ENCODE measurements at regions not wholly inside any gene's neighbourhood (a gene's known extent, or its start where the extent isn't known, plus 50 kb on each side); places are given as distances from the start of the nearest gene placed in this dataset.
"Not testable (repeated sequence)": the region's sequence is repeated elsewhere in the genome, so short reads cannot be mapped to it uniquely, and the experiment has no call there.

- not testable (repeated sequence) for H3K27me3 ChIP-seq (ENCODE audit: insufficient read depth, low read length); H3K36me3 ChIP-seq (ENCODE audit: insufficient read depth, low read depth, low read length); H3K4me3 ChIP-seq (ENCODE audit: low read length); H3K9ac ChIP-seq (ENCODE audit: low read depth, low read length); H3K4me1 ChIP-seq (ENCODE audit: insufficient read depth, low read length); H3K27ac ChIP-seq (ENCODE audit: low read length); H3K9me3 ChIP-seq (ENCODE audit: insufficient read depth, low read depth, low read length)
Observed at GRCh38 chr21:5133824-5134223, 5387.6 kb upstream of the TPTE start.

DNA sequence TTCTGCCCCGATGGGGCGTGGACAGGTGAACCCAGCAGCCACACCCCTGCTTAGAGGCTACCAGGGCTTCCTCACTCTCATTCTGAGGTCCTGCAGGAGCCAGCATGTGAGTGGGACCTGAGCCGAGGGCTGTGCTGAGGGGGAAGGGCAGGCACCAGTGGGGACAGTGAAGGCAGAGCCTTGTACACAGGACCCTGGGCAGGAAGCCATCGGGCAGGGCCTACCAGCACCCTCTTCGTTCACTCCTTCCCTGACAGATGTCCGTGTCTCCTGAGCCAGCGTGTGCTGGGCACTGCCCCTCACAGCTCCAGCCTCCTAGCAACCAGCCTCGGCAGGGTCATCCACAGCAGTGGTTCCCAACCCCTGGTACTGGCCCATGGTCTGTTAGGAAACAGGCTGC lies 5385.0 kb upstream of the TPTE start:
- not testable (repeated sequence) for H3K4me1 ChIP-seq (ENCODE audit: insufficient read depth, low read length); H3K27me3 ChIP-seq (ENCODE audit: insufficient read depth, low read length); H3K27ac ChIP-seq (ENCODE audit: low read length)

GRCh38 chr21:5137006-5137405 lies 5384.4 kb upstream of the TPTE start:
- not testable (repeated sequence) for H3K27me3 ChIP-seq (ENCODE audit: insufficient read depth, low read length); H3K36me3 ChIP-seq (ENCODE audit: insufficient read depth, low read depth, low read length); H3K9me3 ChIP-seq (ENCODE audit: insufficient read depth, low read depth, low read length); H3K27ac ChIP-seq (ENCODE audit: low read length); H3K9ac ChIP-seq (ENCODE audit: low read depth, low read length); H3K4me3 ChIP-seq (ENCODE audit: low read length); H3K4me1 ChIP-seq (ENCODE audit: insufficient read depth, low read length)

More for the DNA sequence above, 5385.0 kb upstream of the TPTE start:
- H3K4me3 ChIP-seq (ENCODE audit: low read length); H3K9ac ChIP-seq (ENCODE audit: low read depth, low read length); H3K9me3 ChIP-seq (ENCODE audit: insufficient read depth, low read depth, low read length); H3K36me3 ChIP-seq (ENCODE audit: insufficient read depth, low read depth, low read length): not testable (repeated sequence)

GRCh38 chr21:5138687-5139086 lies 5382.7 kb upstream of the TPTE start:
- H3K27me3 ChIP-seq (ENCODE audit: insufficient read depth, low read length); H3K4me1 ChIP-seq (ENCODE audit: insufficient read depth, low read length): not testable (repeated sequence)

GRCh38 chr21:5139528-5139927 lies 5381.9 kb upstream of the TPTE start:
- H3K27me3 ChIP-seq (ENCODE audit: insufficient read depth, low read length); H3K4me1 ChIP-seq (ENCODE audit: insufficient read depth, low read length); H3K9ac ChIP-seq (ENCODE audit: low read depth, low read length); H3K36me3 ChIP-seq (ENCODE audit: insufficient read depth, low read depth, low read length); H3K27ac ChIP-seq (ENCODE audit: low read length); H3K4me3 ChIP-seq (ENCODE audit: low read length); H3K9me3 ChIP-seq (ENCODE audit: insufficient read depth, low read depth, low read length): not testable (repeated sequence)

More at GRCh38 chr21:5138687-5139086, 5382.7 kb upstream of the TPTE start:
- H3K9ac ChIP-seq (ENCODE audit: low read depth, low read length); H3K4me3 ChIP-seq (ENCODE audit: low read length); H3K36me3 ChIP-seq (ENCODE audit: insufficient read depth, low read depth, low read length); H3K9me3 ChIP-seq (ENCODE audit: insufficient read depth, low read depth, low read length); H3K27ac ChIP-seq (ENCODE audit: low read length): not testable (repeated sequence)

GRCh38 chr21:5143011-5143410 lies 5378.4 kb upstream of the TPTE start:
- not testable (repeated sequence) for H3K4me1 ChIP-seq (ENCODE audit: insufficient read depth, low read length); H3K27ac ChIP-seq (ENCODE audit: low read length); H3K9me3 ChIP-seq (ENCODE audit: insufficient read depth, low read depth, low read length)

DNA sequence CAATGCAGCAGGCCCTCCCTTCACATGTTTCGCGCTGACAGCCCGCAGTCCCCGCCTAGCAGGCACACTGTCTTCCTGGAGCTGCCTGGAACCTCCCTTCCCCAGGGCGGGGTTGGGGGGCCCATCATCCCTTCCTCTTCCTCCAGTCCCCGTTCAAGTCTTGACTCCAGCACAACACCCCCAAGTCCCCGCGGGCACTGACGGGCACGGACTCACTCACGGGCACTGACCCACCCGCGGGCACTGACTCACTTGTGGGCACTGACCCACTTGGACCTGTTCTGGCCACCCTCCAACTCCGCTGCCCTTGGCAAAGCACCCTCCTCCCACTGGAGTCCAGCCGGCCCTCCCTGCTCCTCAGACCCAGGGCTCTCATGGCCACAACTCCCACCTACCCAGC lies 5376.7 kb upstream of the TPTE start:
- H3K4me1 ChIP-seq (ENCODE audit: insufficient read depth, low read length); H3K9ac ChIP-seq (ENCODE audit: low read depth, low read length); H3K27ac ChIP-seq (ENCODE audit: low read length); H3K4me3 ChIP-seq (ENCODE audit: low read length); H3K36me3 ChIP-seq (ENCODE audit: insufficient read depth, low read depth, low read length); H3K9me3 ChIP-seq (ENCODE audit: insufficient read depth, low read depth, low read length); H3K27me3 ChIP-seq (ENCODE audit: insufficient read depth, low read length): not testable (repeated sequence)

More at GRCh38 chr21:5143011-5143410, 5378.4 kb upstream of the TPTE start:
- not testable (repeated sequence) for H3K4me3 ChIP-seq (ENCODE audit: low read length); H3K36me3 ChIP-seq (ENCODE audit: insufficient read depth, low read depth, low read length); H3K27me3 ChIP-seq (ENCODE audit: insufficient read depth, low read length); H3K9ac ChIP-seq (ENCODE audit: low read depth, low read length)

- H3K27ac ChIP-seq (ENCODE audit: low read length); H3K36me3 ChIP-seq (ENCODE audit: insufficient read depth, low read depth, low read length); H3K9me3 ChIP-seq (ENCODE audit: insufficient read depth, low read depth, low read length); H3K9ac ChIP-seq (ENCODE audit: low read depth, low read length); H3K27me3 ChIP-seq (ENCODE audit: insufficient read depth, low read length); H3K4me1 ChIP-seq (ENCODE audit: insufficient read depth, low read length); H3K4me3 ChIP-seq (ENCODE audit: low read length): not testable (repeated sequence)
Observed at GRCh38 chr21:5147685-5148084, 5373.7 kb upstream of the TPTE start.

GRCh38 chr21:5149222-5149621 lies 5372.2 kb upstream of the TPTE start:
- H3K4me1 ChIP-seq (ENCODE audit: insufficient read depth, low read length); H3K9ac ChIP-seq (ENCODE audit: low read depth, low read length); H3K27ac ChIP-seq (ENCODE audit: low read length); H3K27me3 ChIP-seq (ENCODE audit: insufficient read depth, low read length); H3K9me3 ChIP-seq (ENCODE audit: insufficient read depth, low read depth, low read length); H3K4me3 ChIP-seq (ENCODE audit: low read length); H3K36me3 ChIP-seq (ENCODE audit: insufficient read depth, low read depth, low read length): not testable (repeated sequence)

- H3K36me3 ChIP-seq (ENCODE audit: insufficient read depth, low read depth, low read length); H3K4me1 ChIP-seq (ENCODE audit: insufficient read depth, low read length); H3K27ac ChIP-seq (ENCODE audit: low read length); H3K9me3 ChIP-seq (ENCODE audit: insufficient read depth, low read depth, low read length); H3K9ac ChIP-seq (ENCODE audit: low read depth, low read length); H3K27me3 ChIP-seq (ENCODE audit: insufficient read depth, low read length): not testable (repeated sequence)
- peak overlapping the region; percentile 45; the same call in 1 of the 2 replicates for H3K4me3 ChIP-seq (ENCODE audit: low read length)
Observed at GRCh38 chr21:5153842-5154640, 5367.3 kb upstream of the TPTE start.

- H3K4me1 ChIP-seq (ENCODE audit: insufficient read depth, low read length); H3K27ac ChIP-seq (ENCODE audit: low read length); H3K36me3 ChIP-seq (ENCODE audit: insufficient read depth, low read depth, low read length); H3K9ac ChIP-seq (ENCODE audit: low read depth, low read length); H3K27me3 ChIP-seq (ENCODE audit: insufficient read depth, low read length); H3K9me3 ChIP-seq (ENCODE audit: insufficient read depth, low read depth, low read length); H3K4me3 ChIP-seq (ENCODE audit: low read length): not testable (repeated sequence)
Observed at GRCh38 chr21:5154641-5154982, 5366.8 kb upstream of the TPTE start.

- not testable (repeated sequence) for H3K4me1 ChIP-seq (ENCODE audit: insufficient read depth, low read length); H3K27ac ChIP-seq (ENCODE audit: low read length); H3K9ac ChIP-seq (ENCODE audit: low read depth, low read length); H3K4me3 ChIP-seq (ENCODE audit: low read length); H3K9me3 ChIP-seq (ENCODE audit: insufficient read depth, low read depth, low read length); H3K36me3 ChIP-seq (ENCODE audit: insufficient read depth, low read depth, low read length); H3K27me3 ChIP-seq (ENCODE audit: insufficient read depth, low read length)
Observed at GRCh38 chr21:5162693-5163574, 5358.4 kb upstream of the TPTE start.
